ENCODE measurements at regions not wholly inside any gene's neighbourhood (a gene's known extent, or its start where the extent isn't known, plus 50 kb on each side); places are given as distances from the start of the nearest gene placed in this dataset.

GRCh38 chr1:29785554-29785953 lies 549.2 kb downstream of the PTPRU start:
- no peak overlapping the region for H3K9ac ChIP-seq (ENCODE audit: low read depth in 1 of 2, low read length in 2 of 2)
- H3K4me1 ChIP-seq (ENCODE audit: control insufficient read depth in 4 of 4, insufficient read depth in 4 of 4, low read length in 3 of 4), result no peaks in the 10 kb centered on the region
- WGBS, result 98% methylated on average over 5 of the region's 5 CpGs
- no peaks in the 10 kb centered on the region for H3K27me3 ChIP-seq (ENCODE audit: control insufficient read depth in 4 of 4, insufficient read depth in 4 of 4, low read length in 3 of 4)
- TF ChIP-seq FOXA1 (IDR thresholded peaks at IDR 0.05), result no peak
- no peak for TF ChIP-seq RAD21 (IDR thresholded peaks at IDR 0.05)
- no peak for TF ChIP-seq CTCF (IDR thresholded peaks at IDR 0.05; ENCODE audit: low read depth, low read length, missing input control)
- TF ChIP-seq EGR1 (IDR thresholded peaks at IDR 0.05; ENCODE audit: low read depth in 2 of 2), result no peak
- TF ChIP-seq YY1 (IDR thresholded peaks at IDR 0.05), result no peak
- no peak for TF ChIP-seq ATF3 (IDR thresholded peaks at IDR 0.05)
- no peak for TF ChIP-seq GABPA (IDR thresholded peaks at IDR 0.05 in 1 of 2, conservative IDR thresholded peaks at IDR 0.05 in 1 of 2)
- TF ChIP-seq TAF1 (conservative IDR thresholded peaks at IDR 0.05), result no peak
- TF ChIP-seq NR2F2 (IDR thresholded peaks at IDR 0.05), result no peak
- TF ChIP-seq REST (IDR thresholded peaks at IDR 0.05), result no peak
- TF ChIP-seq, protein P1, sequence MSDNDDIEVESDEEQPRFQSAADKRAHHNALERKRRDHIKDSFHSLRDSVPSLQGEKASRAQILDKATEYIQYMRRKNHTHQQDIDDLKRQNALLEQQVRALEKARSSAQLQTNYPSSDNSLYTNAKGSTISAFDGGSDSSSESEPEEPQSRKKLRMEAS (IDR thresholded peaks at IDR 0.05), result no peak
- no peak for TF ChIP-seq RXRA (IDR thresholded peaks at IDR 0.05)
- TF ChIP-seq FOXA2 (IDR thresholded peaks at IDR 0.05), result no peak
- TF ChIP-seq JUND (IDR thresholded peaks at IDR 0.05), result no peak
- TF ChIP-seq SP1 (IDR thresholded peaks at IDR 0.05), result no peak
- no peak overlapping the region for H3K27ac ChIP-seq (ENCODE audit: low read depth in 1 of 2, low read length in 2 of 2)
- no peaks in the 10 kb centered on the region for H3K9me3 ChIP-seq (ENCODE audit: control insufficient read depth in 4 of 4, low read length in 3 of 4)
- H3K4me3 ChIP-seq (ENCODE audit: low read depth in 1 of 3, low read length in 3 of 3), result no peak overlapping the region
- peak; percentile 27 for DNase-seq (ENCODE audit: low spot score)
- no peaks in the 10 kb centered on the region for H3K36me3 ChIP-seq (ENCODE audit: control insufficient read depth in 4 of 4, insufficient read depth in 3 of 4, low read depth in 1 of 4, low read length in 3 of 4)

- Histone ChIP-seq H3K36me3 (ENCODE audit: control insufficient read depth in 4 of 4, insufficient read depth in 3 of 4, low read depth in 1 of 4, low read length in 3 of 4) (no peaks in the 10 kb centered on the region), H3K4me3 (ENCODE audit: low read depth in 1 of 3, low read length in 3 of 3) (no peak overlapping the region), H3K27me3 (ENCODE audit: control insufficient read depth in 4 of 4, insufficient read depth in 4 of 4, low read length in 3 of 4) (no peaks in the 10 kb centered on the region), H3K9me3 (ENCODE audit: control insufficient read depth in 4 of 4, low read length in 3 of 4) (no peaks in the 10 kb centered on the region), H3K4me1 (ENCODE audit: control insufficient read depth in 4 of 4, insufficient read depth in 4 of 4, low read length in 3 of 4) (no peaks in the 10 kb centered on the region), H3K9ac (ENCODE audit: low read depth in 1 of 2, low read length in 2 of 2) (no peak overlapping the region), H3K27ac (ENCODE audit: low read depth in 1 of 2, low read length in 2 of 2) (no peak overlapping the region)
- peak; percentile 13 for DNase-seq (ENCODE audit: low spot score)
- WGBS, result 94% methylated on average over 7 of the region's 7 CpGs
- TF ChIP-seq NR2F2 (IDR thresholded peaks at IDR 0.05) (no peak), SP1 (IDR thresholded peaks at IDR 0.05) (no peak), JUND (IDR thresholded peaks at IDR 0.05) (no peak), GABPA (IDR thresholded peaks at IDR 0.05 in 1 of 2, conservative IDR thresholded peaks at IDR 0.05 in 1 of 2) (no peak), HNF4G (IDR thresholded peaks at IDR 0.05) (no peak), RAD21 (IDR thresholded peaks at IDR 0.05) (no peak), EGR1 (IDR thresholded peaks at IDR 0.05; ENCODE audit: low read depth in 2 of 2) (no peak), FOXA2 (IDR thresholded peaks at IDR 0.05) (no peak), ZBTB33 (IDR thresholded peaks at IDR 0.05) (no peak), TAF1 (conservative IDR thresholded peaks at IDR 0.05) (no peak), RXRA (IDR thresholded peaks at IDR 0.05) (no peak), ATF3 (IDR thresholded peaks at IDR 0.05) (no peak), REST (IDR thresholded peaks at IDR 0.05) (no peak), FOXA1 (IDR thresholded peaks at IDR 0.05) (no peak)
- TF ChIP-seq, protein P1 (IDR thresholded peaks at IDR 0.05), result no peak
Observed at GRCh38 chr1:29785137-29785527, 548.8 kb downstream of the PTPRU start.
